ENCODE measurements at regions not wholly inside any gene's neighbourhood (a gene's known extent, or its start where the extent isn't known, plus 50 kb on each side); places are given as distances from the start of the nearest gene placed in this dataset.

- H3K4me3 ChIP-seq = no peak overlapping the region
- H3K27ac ChIP-seq = no peak overlapping the region
- no peak for TF ChIP-seq CTCF (IDR thresholded peaks at IDR 0.05)
- DNase-seq (ENCODE audit: low spot score) = no peak
Observed at GRCh38 chr6:112739766-112740165, 392.6 kb downstream of the RFPL4B start.

- Histone ChIP-seq H3K27ac (no peak overlapping the region), H3K4me3 (no peak overlapping the region)
- no peak for TF ChIP-seq CTCF (IDR thresholded peaks at IDR 0.05)
- DNase-seq (ENCODE audit: low spot score) = no peak
Observed at GRCh38 chr6:112743323-112743722, 396.2 kb downstream of the RFPL4B start.

GRCh38 chr6:112744827-112745226, 397.7 kb downstream of the RFPL4B start:
- no peak overlapping the region for H3K27ac ChIP-seq
- no peak for DNase-seq (ENCODE audit: low spot score)
- no peak for TF ChIP-seq CTCF (IDR thresholded peaks at IDR 0.05)
- H3K4me3 ChIP-seq = no peak overlapping the region

GRCh38 chr6:112745765-112746164, 398.6 kb downstream of the RFPL4B start:
- no peak overlapping the region for H3K27ac ChIP-seq
- no peak for TF ChIP-seq CTCF (IDR thresholded peaks at IDR 0.05)
- DNase-seq (ENCODE audit: low spot score) = no peak
- H3K4me3 ChIP-seq = no peak overlapping the region

GRCh38 chr6:112749673-112750072, 402.5 kb downstream of the RFPL4B start:
- no peak overlapping the region for H3K27ac ChIP-seq
- no peak for TF ChIP-seq CTCF (IDR thresholded peaks at IDR 0.05)
- no peak overlapping the region for H3K4me3 ChIP-seq
- no peak for DNase-seq (ENCODE audit: low spot score)

- Histone ChIP-seq H3K27ac (no peak overlapping the region), H3K4me3 (no peak overlapping the region)
- TF ChIP-seq CTCF (IDR thresholded peaks at IDR 0.05) = no peak
- no peak for DNase-seq (ENCODE audit: low spot score)
Observed at GRCh38 chr6:112752305-112752704, 405.2 kb downstream of the RFPL4B start.

GRCh38 chr6:112752791-112753190, 405.7 kb downstream of the RFPL4B start:
- no peak for DNase-seq (ENCODE audit: low spot score)
- H3K27ac ChIP-seq = no peak overlapping the region
- TF ChIP-seq CTCF (IDR thresholded peaks at IDR 0.05) = no peak
- H3K4me3 ChIP-seq = no peak overlapping the region
